RWPE2 (cell line): ENCODE measurements at regions not wholly inside any gene's neighbourhood (a gene's known extent, or its start where the extent isn't known, plus 50 kb on each side); places are given as distances from the start of the nearest gene placed in this dataset.

Source experiments
- ATAC-seq: fragments of 200-7000 bp; cut with Tn5 transposase; 3 replicates; pipeline ENCODE4 v1.9.1; 2021; ENCODE audit warnings: low read depth
- DNase-seq: peaks from one replicate; pipeline ENCODE4 v3.0.0-alpha.2; 2020; ENCODE audit warnings: low spot score
- H3K27ac ChIP-seq: fragments of 450-650 bp; 2 replicates; pipeline ENCODE4 v1.5.1; 2017; ENCODE audit warnings: mild to moderate bottlenecking; ENCODE audit not compliant: poor library complexity, severe bottlenecking
- H3K27me3 ChIP-seq: fragments of 250-450 bp; sonication (Bioruptor Pico); 2 replicates; pipeline ENCODE4 v1.5.1; 2021; ENCODE audit warnings: mild to moderate bottlenecking, moderate library complexity; ENCODE audit not compliant: insufficient read depth, poor library complexity, severe bottlenecking
- H3K36me3 ChIP-seq: fragments of 250-450 bp; sonication (Bioruptor Pico); 2 replicates; pipeline ENCODE4 v1.5.1; 2020; ENCODE audit warnings: low read depth, mild to moderate bottlenecking, moderate library complexity
- H3K4me1 ChIP-seq: fragments of 250-450 bp; sonication (Bioruptor Pico); 2 replicates; pipeline ENCODE4 v1.5.1; 2021; ENCODE audit warnings: mild to moderate bottlenecking, moderate library complexity; ENCODE audit not compliant: insufficient read depth, poor library complexity, severe bottlenecking
- H3K4me3 ChIP-seq: fragments of 250-450 bp; sonication (Bioruptor Pico); 2 replicates; pipeline ENCODE4 v1.5.1; 2021; ENCODE audit warnings: mild to moderate bottlenecking, moderate library complexity; ENCODE audit not compliant: severe bottlenecking
- H3K9me3 ChIP-seq: fragments of 250-450 bp; sonication (Bioruptor Pico); 2 replicates; pipeline ENCODE4 v1.5.1; 2021; ENCODE audit warnings: mild to moderate bottlenecking, moderate library complexity; ENCODE audit not compliant: severe bottlenecking
- TF ChIP-seq, protein P1 (sequence below): fragments of 450-650 bp; IDR thresholded peaks from one replicate; pipeline ENCODE4 v1.5.1; 2017; ENCODE audit warnings: mild to moderate bottlenecking, moderate library complexity; ENCODE audit not compliant: poor library complexity, severe bottlenecking

- H3K27me3 ChIP-seq = peaks cover 10% of the 10 kb centered on the region
- TF ChIP-seq, protein P1, sequence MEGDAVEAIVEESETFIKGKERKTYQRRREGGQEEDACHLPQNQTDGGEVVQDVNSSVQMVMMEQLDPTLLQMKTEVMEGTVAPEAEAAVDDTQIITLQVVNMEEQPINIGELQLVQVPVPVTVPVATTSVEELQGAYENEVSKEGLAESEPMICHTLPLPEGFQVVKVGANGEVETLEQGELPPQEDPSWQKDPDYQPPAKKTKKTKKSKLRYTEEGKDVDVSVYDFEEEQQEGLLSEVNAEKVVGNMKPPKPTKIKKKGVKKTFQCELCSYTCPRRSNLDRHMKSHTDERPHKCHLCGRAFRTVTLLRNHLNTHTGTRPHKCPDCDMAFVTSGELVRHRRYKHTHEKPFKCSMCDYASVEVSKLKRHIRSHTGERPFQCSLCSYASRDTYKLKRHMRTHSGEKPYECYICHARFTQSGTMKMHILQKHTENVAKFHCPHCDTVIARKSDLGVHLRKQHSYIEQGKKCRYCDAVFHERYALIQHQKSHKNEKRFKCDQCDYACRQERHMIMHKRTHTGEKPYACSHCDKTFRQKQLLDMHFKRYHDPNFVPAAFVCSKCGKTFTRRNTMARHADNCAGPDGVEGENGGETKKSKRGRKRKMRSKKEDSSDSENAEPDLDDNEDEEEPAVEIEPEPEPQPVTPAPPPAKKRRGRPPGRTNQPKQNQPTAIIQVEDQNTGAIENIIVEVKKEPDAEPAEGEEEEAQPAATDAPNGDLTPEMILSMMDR = no peak
These were observed 116.6 kb upstream of the SPACA7 start for GRCh38 chr13:112259511-112259910.

DNA sequence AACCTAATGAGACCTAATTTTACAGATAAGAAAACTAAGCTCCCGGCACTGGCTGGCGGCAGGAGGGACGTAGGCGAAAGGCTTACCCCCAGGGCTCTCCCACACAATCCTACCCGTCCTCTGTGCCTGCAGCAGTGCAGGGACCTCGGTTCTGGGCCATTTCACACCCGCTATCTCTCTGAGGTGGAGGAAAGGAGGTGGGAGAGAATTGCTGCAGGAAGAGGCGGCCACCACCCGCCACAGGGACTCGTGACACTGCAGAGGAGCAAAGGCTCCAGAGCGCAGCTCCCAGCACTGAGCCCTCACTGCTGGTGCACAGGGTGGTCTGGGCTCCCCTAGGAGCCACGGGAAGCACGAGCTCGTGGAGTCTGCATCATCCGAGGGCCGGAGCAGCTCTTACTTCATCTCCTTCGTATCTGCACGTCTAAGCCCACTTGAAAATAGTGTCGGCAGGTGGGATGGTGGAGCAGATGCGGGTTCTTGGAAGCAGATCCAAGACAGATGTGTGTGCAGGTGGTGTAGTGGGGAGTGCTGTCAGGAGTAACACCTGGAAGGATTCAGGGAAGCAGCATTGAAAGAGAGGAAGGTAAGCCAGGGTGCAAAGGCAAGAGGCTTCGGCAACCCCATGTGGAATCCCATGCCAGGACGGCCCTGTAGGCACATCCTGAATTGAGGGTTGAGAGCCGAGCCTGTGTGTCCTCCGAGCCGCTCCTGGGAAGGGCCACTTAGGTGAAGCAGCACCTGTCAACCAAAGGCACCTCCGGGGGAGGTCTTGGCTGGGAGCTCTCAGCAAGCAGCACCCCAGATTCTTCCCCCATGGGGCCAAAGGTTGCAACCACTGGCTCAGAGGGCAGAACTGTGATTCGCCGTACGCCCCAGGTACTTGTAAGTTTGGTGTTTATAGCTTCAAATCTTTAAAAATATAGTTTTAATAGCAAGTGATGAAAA lies 115.8 kb upstream of the SPACA7 start:
- Histone ChIP-seq H3K27me3 (peaks cover 10% of the 10 kb centered on the region), H3K27ac (no peak overlapping the region), H3K4me3 (no peak overlapping the region), H3K36me3 (no peaks in the 10 kb centered on the region), H3K9me3 (no peaks in the 10 kb centered on the region), H3K4me1 (no peaks in the 10 kb centered on the region)
- TF ChIP-seq, protein P1 = no peak
- DNase-seq (no peak), ATAC-seq (no peak)

More at GRCh38 chr13:112259511-112259910, 116.6 kb upstream of the SPACA7 start:
- Histone ChIP-seq H3K4me1 (no peaks in the 10 kb centered on the region), H3K36me3 (no peaks in the 10 kb centered on the region), H3K9me3 (no peaks in the 10 kb centered on the region), H3K27ac (no peak overlapping the region), H3K4me3 (no peak overlapping the region)
- ATAC-seq = no peak
- no peak for DNase-seq

GRCh38 chr13:112261924-112262323 lies 114.2 kb upstream of the SPACA7 start:
- Histone ChIP-seq H3K4me3 (no peak overlapping the region), H3K4me1 (no peaks in the 10 kb centered on the region), H3K9me3 (no peaks in the 10 kb centered on the region), H3K36me3 (no peaks in the 10 kb centered on the region), H3K27me3 (peaks cover 10% of the 10 kb centered on the region), H3K27ac (no peak overlapping the region)
- TF ChIP-seq, protein P1 = no peak
- DNase-seq (no peak), ATAC-seq (no peak)

GRCh38 chr13:112263152-112263551 lies 113.0 kb upstream of the SPACA7 start:
- H3K27me3 ChIP-seq = peaks cover 7% of the 10 kb centered on the region
- H3K27ac ChIP-seq = no peak overlapping the region
- H3K9me3 ChIP-seq = peaks cover 3% of the 10 kb centered on the region
- no peak overlapping the region for H3K4me3 ChIP-seq
- no peaks in the 10 kb centered on the region for H3K36me3 ChIP-seq
- DNase-seq = no peak
- ATAC-seq = no peak
- no peaks in the 10 kb centered on the region for H3K4me1 ChIP-seq
- TF ChIP-seq, protein P1 = no peak

GRCh38 chr13:112267660-112268059 lies 108.5 kb upstream of the SPACA7 start:
- no peaks in the 10 kb centered on the region for H3K4me1 ChIP-seq
- TF ChIP-seq, protein P1 = no peak
- no peak for DNase-seq
- no peak overlapping the region for H3K4me3 ChIP-seq
- no peak for ATAC-seq
- peaks cover 4% of the 10 kb centered on the region for H3K9me3 ChIP-seq
- no peaks in the 10 kb centered on the region for H3K36me3 ChIP-seq
- no peak overlapping the region for H3K27ac ChIP-seq
- H3K27me3 ChIP-seq = no peaks in the 10 kb centered on the region
